Lower lobe of right lung (tissue), 2 donors: ENCODE measurements at regions not wholly inside any gene's neighbourhood (a gene's known extent, or its start where the extent isn't known, plus 50 kb on each side); places are given as distances from the start of the nearest gene placed in this dataset.

Experiments used
- ATAC-seq, 2 donors: fragments of 200-7000 bp; cut with Tn5 transposase; one replicate each; pipeline ENCODE4 v1.9.1; 2020 to 2022; ENCODE audit warnings: mild to moderate bottlenecking in 2 of 2, moderate library complexity in 2 of 2
- DNase-seq: peaks from one replicate; pipeline ENCODE4 v3.0.0-alpha.2; 2020
- H3K27ac ChIP-seq: fragments of 200-600 bp; one replicate; pipeline ENCODE4 v1.8.0; 2022
- H3K27me3 ChIP-seq: fragments of 200-600 bp; one replicate; pipeline ENCODE4 v1.8.0; 2022; ENCODE audit warnings: low read depth
- H3K36me3 ChIP-seq: fragments of 200-600 bp; one replicate; pipeline ENCODE4 v1.8.0; 2022; ENCODE audit warnings: mild to moderate bottlenecking
- H3K4me1 ChIP-seq: fragments of 200-600 bp; one replicate; pipeline ENCODE4 v1.8.0; 2022
- H3K4me3 ChIP-seq: fragments of 200-600 bp; one replicate; pipeline ENCODE4 v1.8.0; 2022; ENCODE audit warnings: mild to moderate bottlenecking
- H3K9me3 ChIP-seq: fragments of 200-600 bp; one replicate; pipeline ENCODE4 v1.8.0; 2022
- CTCF ChIP-seq: fragments of 200-600 bp; IDR thresholded peaks from one replicate; pipeline ENCODE4 v1.8.0; 2022; ENCODE audit warnings: antibody characterized with exemption, mild to moderate bottlenecking
- intact Hi-C: fragments of 100-400 bp; cut with DNase I; formaldehyde crosslinking; loops from one replicate; pipeline ENCODE4 v1.11.0; 2022
- donor health status: DM: no; HTN: yes; CAD: no; lungs with severe emphysema.

- DNase-seq (no peak), ATAC-seq (no peak)
- no peak overlapping the region for H3K4me3 ChIP-seq
- H3K27me3 ChIP-seq: no peaks in the 10 kb centered on the region
- TF ChIP-seq CTCF: no peak
- intact Hi-C loops: no loop called here
- H3K9me3 ChIP-seq: no peaks in the 10 kb centered on the region
- no peaks in the 10 kb centered on the region for H3K4me1 ChIP-seq
- H3K27ac ChIP-seq: no peak overlapping the region
- no peaks in the 10 kb centered on the region for H3K36me3 ChIP-seq
Observed at GRCh38 chr6:163725008-163725941, 310.8 kb downstream of the QKI start.

GRCh38 chr6:163724196-163724595, 309.7 kb downstream of the QKI start:
- no peaks in the 10 kb centered on the region for H3K4me1 ChIP-seq
- no peak for TF ChIP-seq CTCF
- no peak overlapping the region for H3K4me3 ChIP-seq
- no peaks in the 10 kb centered on the region for H3K9me3 ChIP-seq
- no peak overlapping the region for H3K27ac ChIP-seq
- DNase-seq: no peak
- no peak for ATAC-seq
- intact Hi-C loops: no loop called here
- no peaks in the 10 kb centered on the region for H3K36me3 ChIP-seq
- no peaks in the 10 kb centered on the region for H3K27me3 ChIP-seq

DNA sequence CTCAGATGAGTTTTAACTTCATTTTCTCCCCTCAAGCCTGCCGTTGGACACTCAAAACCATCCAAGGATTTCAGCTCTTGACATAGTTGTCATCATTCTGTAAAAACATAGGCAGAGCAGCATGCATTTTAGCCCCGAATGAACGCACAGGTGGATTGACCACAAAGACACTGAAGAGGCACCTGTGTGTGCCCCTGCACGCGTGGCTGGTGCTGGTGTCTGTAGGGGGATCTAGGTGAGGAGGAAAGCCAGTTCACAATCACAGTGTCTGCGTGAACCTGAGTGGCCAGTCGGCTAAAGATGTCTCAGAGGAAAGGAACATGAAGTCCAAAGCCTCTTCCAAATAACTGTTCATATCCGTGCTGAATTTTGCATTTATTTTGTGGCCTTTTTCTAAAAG, 309.2 kb downstream of the QKI start:
- no peak for TF ChIP-seq CTCF
- ATAC-seq (no peak), DNase-seq (no peak)
- H3K4me3 ChIP-seq: no peak overlapping the region
- no peaks in the 10 kb centered on the region for H3K9me3 ChIP-seq
- no peak overlapping the region for H3K27ac ChIP-seq
- H3K27me3 ChIP-seq: no peaks in the 10 kb centered on the region
- intact Hi-C loops: no loop called here
- no peaks in the 10 kb centered on the region for H3K36me3 ChIP-seq
- H3K4me1 ChIP-seq: no peaks in the 10 kb centered on the region

GRCh38 chr6:163721922-163722692, 307.6 kb downstream of the QKI start:
- Histone ChIP-seq H3K36me3 (no peaks in the 10 kb centered on the region), H3K9me3 (no peaks in the 10 kb centered on the region), H3K27me3 (no peaks in the 10 kb centered on the region), H3K4me1 (no peaks in the 10 kb centered on the region), H3K4me3 (no peak overlapping the region), H3K27ac (no peak overlapping the region)
- no peak for DNase-seq
- TF ChIP-seq CTCF: no peak
- intact Hi-C loops: no loop called here
- ATAC-seq: no peak

DNA sequence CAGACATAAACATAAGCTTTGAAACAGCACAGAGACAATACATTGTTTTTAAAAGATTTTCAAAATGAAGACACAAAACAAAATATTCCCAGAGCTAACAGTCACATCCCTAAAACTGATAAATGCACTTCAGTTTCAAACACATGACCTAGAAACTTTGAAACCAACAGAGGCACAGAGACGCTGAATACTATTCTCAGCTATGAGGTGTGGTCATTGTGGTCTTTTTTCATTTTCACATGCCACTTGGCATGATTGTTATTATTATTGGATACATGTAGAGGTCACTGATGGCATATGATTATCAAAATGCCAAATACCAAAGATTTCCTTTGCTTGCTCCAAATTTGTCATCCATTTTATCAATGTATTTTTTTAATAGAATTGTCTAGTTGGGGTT, 306.9 kb downstream of the QKI start:
- intact Hi-C loops: no loop called here
- no peak for TF ChIP-seq CTCF
- H3K4me3 ChIP-seq: no peak overlapping the region
- no peaks in the 10 kb centered on the region for H3K36me3 ChIP-seq
- no peaks in the 10 kb centered on the region for H3K4me1 ChIP-seq
- ATAC-seq (no peak), DNase-seq (no peak)
- no peaks in the 10 kb centered on the region for H3K9me3 ChIP-seq
- no peak overlapping the region for H3K27ac ChIP-seq
- H3K27me3 ChIP-seq: no peaks in the 10 kb centered on the region
